ENCODE measurements at regions not wholly inside any gene's neighbourhood (a gene's known extent, or its start where the extent isn't known, plus 50 kb on each side); places are given as distances from the start of the nearest gene placed in this dataset.

- TF ChIP-seq CTCF (IDR thresholded peaks at IDR 0.05): no peak
- no peak for DNase-seq (ENCODE audit: low spot score in 2 of 2)
- intact Hi-C loops (cut with DNase I): no loop called here
- Histone ChIP-seq H3K4me3 (no peak overlapping the region), H3K27me3 (no peaks in the 10 kb centered on the region), H3K36me3 (no peaks in the 10 kb centered on the region), H3K4me1 (no peaks in the 10 kb centered on the region), H3K27ac (no peak overlapping the region), H3K9me3 (peaks cover 0 to 6% of the 10 kb centered on the region in 2 donors)
Observed at GRCh38 chr3:25173606-25174005, 254.5 kb upstream of the RARB start.

- TF ChIP-seq CTCF (IDR thresholded peaks at IDR 0.05): no peak
- H3K36me3 ChIP-seq: no peaks in the 10 kb centered on the region
- H3K4me3 ChIP-seq: no peak overlapping the region
- H3K27me3 ChIP-seq: no peaks in the 10 kb centered on the region
- no peaks in the 10 kb centered on the region for H3K9me3 ChIP-seq
- intact Hi-C loops (cut with DNase I): no loop called here
- H3K4me1 ChIP-seq: no peaks in the 10 kb centered on the region
- H3K27ac ChIP-seq: no peak overlapping the region
- DNase-seq (ENCODE audit: low spot score in 2 of 2): no peak
Observed at GRCh38 chr3:25174251-25174650, 253.8 kb upstream of the RARB start.

GRCh38 chr3:25177041-25177440 lies 251.0 kb upstream of the RARB start:
- Histone ChIP-seq H3K27ac (no peak overlapping the region), H3K27me3 (no peaks in the 10 kb centered on the region), H3K36me3 (no peaks in the 10 kb centered on the region), H3K9me3 (no peaks in the 10 kb centered on the region), H3K4me1 (no peaks in the 10 kb centered on the region), H3K4me3 (no peak overlapping the region)
- intact Hi-C loops (cut with DNase I): no loop called here
- no peak for DNase-seq (ENCODE audit: low spot score in 2 of 2)
- no peak for TF ChIP-seq CTCF (IDR thresholded peaks at IDR 0.05)

- H3K4me1 ChIP-seq: no peaks in the 10 kb centered on the region
- H3K27ac ChIP-seq: no peak overlapping the region
- no peaks in the 10 kb centered on the region for H3K9me3 ChIP-seq
- H3K4me3 ChIP-seq: no peak overlapping the region
- H3K27me3 ChIP-seq: no peaks in the 10 kb centered on the region
- TF ChIP-seq CTCF (IDR thresholded peaks at IDR 0.05): no peak
- no peak for DNase-seq (ENCODE audit: low spot score in 2 of 2)
- H3K36me3 ChIP-seq: no peaks in the 10 kb centered on the region
- intact Hi-C loops (cut with DNase I): no loop called here
Observed at GRCh38 chr3:25178672-25179071, 249.4 kb upstream of the RARB start.

GRCh38 chr3:25181096-25181495 lies 247.0 kb upstream of the RARB start:
- intact Hi-C loops (cut with DNase I): no loop called here
- Histone ChIP-seq H3K27me3 (no peaks in the 10 kb centered on the region), H3K4me1 (no peaks in the 10 kb centered on the region), H3K36me3 (no peaks in the 10 kb centered on the region), H3K9me3 (no peaks in the 10 kb centered on the region), H3K27ac (no peak overlapping the region), H3K4me3 (no peak overlapping the region)
- DNase-seq (ENCODE audit: low spot score in 2 of 2): no peak
- no peak for TF ChIP-seq CTCF (IDR thresholded peaks at IDR 0.05)

- Histone ChIP-seq H3K4me3 (no peak overlapping the region), H3K27ac (no peak overlapping the region), H3K36me3 (no peaks in the 10 kb centered on the region), H3K9me3 (no peaks in the 10 kb centered on the region), H3K4me1 (no peaks in the 10 kb centered on the region), H3K27me3 (no peaks in the 10 kb centered on the region)
- TF ChIP-seq CTCF (IDR thresholded peaks at IDR 0.05): no peak
- DNase-seq (ENCODE audit: low spot score in 2 of 2): no peak
- intact Hi-C loops (cut with DNase I): no loop called here
Observed at GRCh38 chr3:25182794-25183193, 245.3 kb upstream of the RARB start.

Data from ascending aorta (tissue), 2 donors.